GM19397 (cell line): ENCODE measurements at regions not wholly inside any gene's neighbourhood (a gene's known extent, or its start where the extent isn't known, plus 50 kb on each side); places are given as distances from the start of the nearest gene placed in this dataset.

Experiments
- ATAC-seq: cut with Tn5 transposase; IDR thresholded peaks from one replicate; pipeline ENCODE4 v1.9.1; 2021; ENCODE audit warnings: mild to moderate bottlenecking, moderate library complexity; ENCODE audit not compliant: unreplicated experiment

DNA sequence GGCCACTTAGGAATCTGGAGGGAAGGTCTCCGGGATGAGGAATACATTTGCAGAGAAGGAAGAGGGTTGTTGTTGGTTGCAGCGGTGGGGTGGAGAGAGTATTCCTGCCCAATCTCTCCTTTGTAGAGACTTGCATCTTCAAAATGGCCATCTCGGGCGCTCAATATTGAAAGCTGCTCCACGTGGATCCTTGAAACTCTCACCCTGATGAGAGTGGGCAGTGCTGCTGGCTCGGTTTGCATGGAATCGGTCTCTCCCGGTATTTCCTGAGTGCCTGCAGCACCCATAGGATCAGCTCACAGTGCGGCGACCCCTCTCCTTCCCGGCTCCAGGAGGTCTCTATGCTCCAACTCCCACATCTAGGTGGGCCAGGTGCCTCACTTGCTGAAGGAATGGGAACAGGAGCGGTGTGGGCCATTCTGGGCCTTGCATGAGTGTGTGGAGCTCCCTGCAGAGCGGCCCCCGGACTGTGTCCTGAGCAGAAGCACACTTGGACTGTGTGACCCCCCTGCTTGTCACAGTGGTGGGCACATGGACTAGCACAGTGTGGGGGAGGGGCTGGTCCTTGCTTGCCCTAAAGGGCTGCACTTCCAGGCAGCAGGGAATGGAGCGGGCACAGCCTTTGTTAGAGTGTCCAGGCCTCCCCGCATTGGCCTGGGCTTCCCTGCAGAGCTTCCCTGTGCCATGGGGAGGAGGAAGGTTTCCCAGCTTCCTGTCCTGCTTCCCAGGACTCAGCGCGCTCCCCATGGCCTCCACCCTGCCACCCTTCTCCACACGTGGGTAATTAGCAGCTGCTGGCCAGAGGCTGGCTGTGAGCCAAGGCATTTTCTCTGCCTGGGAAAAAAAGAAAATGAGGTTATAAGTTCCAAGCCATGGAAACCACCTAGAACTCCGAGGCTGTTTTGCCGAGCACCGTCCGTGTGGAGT, 139.3 kb downstream of the IRF8 start:
- no peak for ATAC-seq

GRCh38 chr16:86038926-86039310, 140.0 kb downstream of the IRF8 start:
- ATAC-seq, result no peak

DNA sequence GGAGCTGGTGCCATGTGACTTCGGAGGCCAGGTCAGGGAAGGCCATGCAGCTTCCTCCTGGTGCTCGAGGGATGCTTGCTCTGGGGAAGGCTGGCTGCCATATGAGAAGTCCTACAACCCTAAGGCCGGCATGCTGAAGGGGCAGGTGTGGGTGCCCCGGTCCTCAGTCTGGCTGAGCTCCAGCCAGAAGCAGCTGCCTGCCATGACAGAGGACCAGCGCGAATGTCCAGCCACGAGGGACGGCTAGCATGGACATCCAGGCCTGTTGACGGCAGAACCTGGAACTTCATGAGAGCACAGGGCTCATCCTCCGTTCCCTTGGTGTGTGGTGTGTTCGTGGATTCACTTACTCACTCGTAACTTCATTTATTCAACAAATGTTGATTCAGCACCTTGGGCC, 140.6 kb downstream of the IRF8 start:
- ATAC-seq, result no peak

DNA sequence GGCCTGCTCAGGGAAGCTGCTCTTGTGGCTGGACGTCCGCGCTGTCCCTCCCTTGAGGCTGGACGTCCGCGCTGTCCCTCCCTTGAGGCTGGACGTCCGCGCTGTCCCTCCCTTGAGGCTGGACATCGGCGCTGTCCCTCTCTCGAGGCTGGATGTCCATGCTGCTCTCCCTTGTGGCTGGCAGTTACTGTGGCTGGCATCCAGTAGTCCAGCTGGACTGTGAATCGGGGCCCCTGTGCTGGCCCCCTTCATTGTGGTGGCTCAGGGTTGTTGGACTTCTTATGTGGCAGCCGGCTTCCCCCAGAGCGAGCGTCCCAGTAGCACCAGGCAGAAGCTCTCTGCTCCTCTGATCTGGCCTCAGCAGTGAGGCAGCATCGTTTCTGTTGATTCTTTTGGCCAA, 141.5 kb downstream of the IRF8 start:
- ATAC-seq, result no peak

DNA sequence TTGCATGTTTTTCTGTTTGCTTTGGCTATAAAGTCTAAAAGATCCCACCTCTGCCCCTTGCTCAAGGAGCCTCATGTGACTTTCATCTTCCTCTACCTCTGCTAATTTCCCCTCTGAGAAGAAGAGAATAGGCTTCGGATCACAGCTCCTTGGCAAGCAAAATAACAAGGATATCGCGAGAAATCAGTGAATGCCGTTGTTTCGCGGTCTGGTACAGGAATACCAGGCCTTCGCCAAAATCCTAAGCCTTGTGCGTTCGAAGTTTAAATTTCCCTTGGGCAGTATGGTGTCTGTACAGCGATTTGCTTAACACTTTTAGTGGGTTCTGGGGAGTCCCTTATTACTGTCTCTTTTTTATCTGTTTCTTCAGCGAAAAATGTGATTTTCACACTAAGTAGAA, 142.3 kb downstream of the IRF8 start:
- ATAC-seq, result no peak

DNA sequence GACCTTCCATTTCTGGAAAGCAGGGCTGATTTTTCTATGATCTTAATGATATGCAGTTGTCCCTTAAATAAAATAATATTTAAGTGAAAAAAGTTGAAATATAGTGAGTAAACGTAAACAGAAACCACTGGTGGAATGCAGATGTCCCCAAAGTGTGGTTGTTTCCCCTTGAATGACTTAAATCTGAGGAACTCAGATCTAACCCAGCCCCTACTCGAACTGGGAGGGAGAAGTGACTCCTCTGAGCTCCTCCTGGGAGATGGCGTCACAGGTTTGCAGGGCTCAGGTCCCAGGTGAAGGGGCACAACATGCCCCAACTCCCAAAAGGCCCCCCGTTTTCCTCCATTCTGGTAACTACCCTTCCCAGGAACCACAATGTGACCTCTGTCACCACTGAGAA, 142.8 kb downstream of the IRF8 start:
- no peak for ATAC-seq

- ATAC-seq, result no peak
These were observed 143.4 kb downstream of the IRF8 start for GRCh38 chr16:86042393-86042792.

DNA sequence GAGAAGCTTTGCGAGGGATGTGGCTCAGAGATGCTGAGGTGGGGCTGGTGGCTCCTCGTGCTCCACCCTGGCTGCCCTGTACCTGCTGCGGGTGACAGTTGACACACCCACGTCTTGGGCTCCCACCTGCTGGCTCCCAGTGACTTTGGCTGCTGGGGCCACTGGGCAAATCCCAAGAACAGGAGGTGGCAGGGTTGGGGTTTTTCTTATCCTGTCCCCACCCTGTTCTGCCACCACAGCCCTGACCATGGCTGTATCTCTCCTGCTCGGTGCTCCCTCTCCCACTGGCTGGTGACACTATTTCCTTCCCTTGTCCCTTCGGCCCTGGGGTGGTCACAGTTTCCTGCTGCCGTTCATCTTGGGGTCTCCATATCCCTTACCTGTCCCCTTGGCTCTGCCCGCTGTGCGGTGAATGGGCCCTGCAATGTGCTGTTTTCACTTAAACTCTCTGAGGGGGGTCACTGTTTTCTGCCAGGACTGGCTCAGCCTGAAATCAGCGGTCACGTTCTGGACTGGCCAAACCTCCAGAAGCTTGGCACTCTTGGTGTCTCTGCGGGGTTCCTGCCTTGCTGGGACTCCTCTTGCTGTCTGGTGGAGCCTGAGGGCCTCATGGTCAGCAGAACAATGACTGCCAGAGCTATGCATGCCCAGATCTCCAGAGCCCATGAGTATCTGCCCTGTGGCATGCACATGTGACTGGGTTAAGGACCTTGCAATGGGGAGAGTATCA, 144.2 kb downstream of the IRF8 start:
- no peak for ATAC-seq

GRCh38 chr16:86044241-86044671, 145.3 kb downstream of the IRF8 start:
- no peak for ATAC-seq

- ATAC-seq, result no peak
These were observed 146.1 kb downstream of the IRF8 start for GRCh38 chr16:86044881-86045590.

- no peak for ATAC-seq
These were observed 146.6 kb downstream of the IRF8 start for GRCh38 chr16:86045591-86045971.

DNA sequence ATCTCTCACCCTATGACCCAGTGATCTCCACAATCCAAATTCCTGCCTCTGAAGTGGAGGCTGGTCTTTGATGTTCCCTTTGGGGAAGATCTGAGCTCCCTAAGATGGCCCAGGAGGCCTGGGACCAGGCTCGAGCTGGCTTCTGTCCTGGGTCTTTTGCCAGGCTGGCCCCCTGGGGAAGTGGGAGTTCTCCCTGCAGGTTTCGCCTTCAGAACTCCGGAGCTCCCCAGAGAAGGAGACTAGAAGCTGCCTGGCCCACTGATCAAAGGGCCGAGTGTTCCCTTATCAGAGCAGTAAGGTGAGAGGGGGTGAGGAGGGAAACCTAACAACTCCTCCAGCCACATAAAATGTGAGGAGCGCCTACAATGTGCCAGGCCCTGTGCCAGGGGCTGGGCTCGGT, 147.1 kb downstream of the IRF8 start:
- ATAC-seq, result no peak

- ATAC-seq, result no peak
These were observed 147.8 kb downstream of the IRF8 start for GRCh38 chr16:86046667-86047270.

DNA sequence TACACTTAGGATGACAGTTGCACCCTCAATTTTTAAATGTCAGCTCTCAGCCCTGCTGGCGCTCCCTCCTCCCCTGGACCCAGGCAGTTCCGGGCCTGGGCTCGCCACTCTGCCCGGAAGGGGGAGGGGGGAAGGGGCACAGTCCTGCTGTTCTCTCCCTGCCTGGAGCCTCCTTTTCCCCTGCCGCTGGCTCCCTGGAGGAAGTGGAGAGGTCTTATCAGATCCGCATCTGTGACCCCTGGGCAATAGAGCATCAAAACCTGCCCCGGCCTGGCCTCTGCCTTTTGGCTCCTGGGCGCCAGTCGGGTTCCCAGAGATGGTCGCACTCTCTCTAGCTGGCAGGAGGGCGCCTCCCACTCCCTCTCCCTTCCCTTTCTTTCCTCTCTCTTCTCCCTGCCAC, 149.3 kb downstream of the IRF8 start:
- ATAC-seq, result no peak

DNA sequence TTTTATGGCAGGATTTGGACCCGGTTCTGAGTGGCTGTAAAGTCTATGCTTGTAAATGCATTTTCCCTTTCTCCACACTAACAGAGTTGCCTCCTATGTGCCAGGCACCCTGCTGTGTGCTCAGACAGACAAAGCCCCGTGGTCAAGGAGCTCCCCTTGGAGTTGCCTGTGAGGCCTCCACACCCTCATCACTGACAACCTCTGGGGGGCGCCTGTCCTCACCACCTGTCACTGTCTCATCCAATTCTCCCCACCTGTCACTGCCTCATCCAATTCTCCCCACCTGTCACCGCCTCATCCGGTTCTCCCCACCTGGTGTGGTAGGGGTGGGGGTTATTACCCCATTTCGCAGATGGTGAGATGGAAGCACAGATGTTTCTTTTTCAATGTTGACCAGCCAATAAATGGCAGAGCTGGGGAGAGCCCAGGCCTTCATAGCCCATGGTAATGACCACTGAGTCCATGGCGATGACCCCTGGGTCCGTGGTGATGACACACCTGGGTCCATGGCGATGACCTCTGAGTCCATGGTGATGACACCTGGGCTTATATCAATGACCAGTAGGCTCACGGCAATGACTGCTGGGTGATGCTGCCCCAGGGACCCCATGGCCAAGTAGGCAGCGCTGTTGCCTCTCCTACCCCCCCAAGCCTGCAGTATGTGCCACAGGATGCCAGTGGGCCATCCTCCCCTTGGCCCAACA, 150.1 kb downstream of the IRF8 start:
- no peak for ATAC-seq

- ATAC-seq, result no peak
These were observed 150.7 kb downstream of the IRF8 start for GRCh38 chr16:86049641-86050040.

GRCh38 chr16:86050111-86050510, 151.1 kb downstream of the IRF8 start:
- no peak for ATAC-seq

DNA sequence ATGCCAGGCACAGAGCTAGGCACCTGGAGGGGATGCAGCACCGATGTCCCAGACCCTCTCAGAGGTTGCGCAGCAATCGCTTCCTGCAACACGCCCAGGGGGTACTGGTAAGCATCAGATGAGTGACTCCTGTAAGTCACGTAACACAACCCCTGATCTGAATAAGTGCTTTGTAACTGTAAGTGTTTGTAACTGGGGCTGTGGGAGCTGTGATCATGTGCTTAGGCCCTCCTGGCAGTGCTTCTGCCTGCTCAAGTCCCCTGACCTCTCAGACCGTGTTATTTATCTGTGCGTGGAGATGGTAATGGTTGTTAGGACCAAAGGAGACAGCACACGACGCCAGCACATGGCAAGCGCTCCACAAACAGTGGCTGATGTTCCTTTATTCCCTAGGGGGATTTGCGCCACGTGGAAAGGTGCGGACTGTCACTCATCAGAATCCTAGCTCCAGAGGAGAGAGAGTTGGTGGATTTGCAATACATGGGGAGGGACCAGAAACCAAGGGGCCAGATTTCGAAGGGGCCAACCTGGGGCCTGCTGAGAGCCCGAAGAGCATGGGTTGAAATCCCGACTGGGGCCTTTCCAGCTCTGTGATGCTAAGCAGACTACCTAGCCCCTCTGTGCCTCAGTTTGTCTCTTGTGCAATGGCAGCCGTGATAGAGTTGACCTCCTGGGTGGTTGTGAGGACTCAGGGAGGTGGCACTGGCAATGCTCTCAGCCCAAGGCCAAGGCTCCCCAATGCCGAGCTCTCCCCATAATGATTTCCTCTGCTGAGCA, 151.8 kb downstream of the IRF8 start:
- ATAC-seq, result no peak

DNA sequence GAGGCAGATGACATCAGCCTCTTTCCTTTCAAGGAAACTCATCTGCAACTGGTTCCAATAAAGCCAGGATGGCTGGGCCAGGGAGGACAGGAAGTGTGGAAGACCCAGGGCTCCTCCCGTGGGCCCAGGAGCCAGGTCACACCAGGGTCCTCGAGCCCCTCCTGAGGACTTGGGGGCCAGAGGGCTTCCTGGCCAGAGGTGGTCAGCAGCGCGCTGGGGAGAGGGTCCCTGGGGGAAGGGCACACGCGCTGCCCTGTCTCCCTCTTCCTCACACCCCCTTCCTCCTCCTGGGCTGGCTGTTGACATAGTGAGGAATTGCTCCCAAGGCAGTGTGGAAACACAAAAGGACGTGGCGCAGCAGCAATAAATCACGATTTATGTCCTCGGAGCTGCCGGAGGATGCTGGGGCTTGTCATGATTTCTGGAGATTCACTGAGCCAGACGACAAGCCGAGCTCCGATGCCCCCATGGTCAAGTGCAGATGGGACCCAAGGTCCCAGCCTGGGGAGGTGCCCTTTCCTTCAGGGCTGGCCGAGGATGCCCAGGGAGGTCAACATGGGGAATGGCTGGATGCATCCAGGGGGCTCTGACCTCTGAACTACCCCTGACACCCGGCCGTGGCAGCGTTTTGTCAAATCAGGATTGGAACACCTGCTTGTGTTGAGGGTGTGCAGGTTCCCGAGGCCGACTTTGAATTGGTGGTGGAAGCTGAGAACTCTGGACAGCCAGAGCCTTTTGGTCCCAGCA, 152.6 kb downstream of the IRF8 start:
- ATAC-seq, result no peak
